ENCODE measurements at regions not wholly inside any gene's neighbourhood (a gene's known extent, or its start where the extent isn't known, plus 50 kb on each side); places are given as distances from the start of the nearest gene placed in this dataset.

GRCh38 chr5:68766952-68767464 is 326.8 kb upstream of the SLC30A5 start:
- DNase-seq, result no peak

DNA sequence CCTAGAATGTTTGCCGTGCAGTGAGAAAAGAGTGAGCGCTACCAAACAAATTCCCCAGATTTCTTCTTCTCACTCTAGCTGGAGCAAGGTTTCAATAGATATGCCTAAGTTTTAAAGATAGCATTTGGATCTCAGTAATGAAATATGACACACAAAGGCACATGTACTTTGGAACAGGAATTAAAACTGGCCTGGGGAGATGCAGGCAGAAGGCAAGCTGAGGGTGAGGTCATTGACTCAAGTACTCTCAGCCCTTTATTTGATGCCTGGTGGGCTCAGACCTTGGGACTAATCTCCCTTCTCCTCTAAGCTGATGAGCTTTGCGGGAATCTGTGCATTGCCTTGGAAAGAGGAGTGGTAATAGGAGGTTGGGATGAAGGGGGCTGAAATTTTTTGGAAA is 323.3 kb upstream of the SLC30A5 start:
- no peak for DNase-seq

GRCh38 chr5:68771221-68771620 is 322.6 kb upstream of the SLC30A5 start:
- no peak for DNase-seq

GRCh38 chr5:68771732-68772131 is 322.1 kb upstream of the SLC30A5 start:
- DNase-seq, result no peak

DNA sequence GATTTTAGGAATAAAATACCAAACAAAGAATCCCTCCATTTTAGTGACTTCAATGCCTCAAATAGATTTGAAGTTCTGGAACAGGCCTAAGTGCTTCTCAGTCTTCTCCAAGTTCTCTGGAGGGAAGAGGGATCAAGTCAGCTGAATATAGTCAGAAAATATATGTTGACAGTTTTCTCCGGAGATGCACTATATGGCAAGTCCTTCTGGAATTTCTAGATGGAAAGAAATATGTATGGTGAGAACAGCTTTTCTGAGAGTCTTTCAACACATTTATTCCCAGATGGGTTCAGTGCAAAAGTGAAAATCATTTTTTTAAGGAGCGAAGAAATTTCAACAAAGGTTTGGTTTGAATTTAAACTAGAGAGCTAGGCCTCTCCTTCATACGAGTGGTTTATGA is 317.4 kb upstream of the SLC30A5 start:
- DNase-seq, result no peak

- no peak for DNase-seq
Measured at GRCh38 chr5:68777135-68777534, 316.7 kb upstream of the SLC30A5 start.

- no peak for DNase-seq
Measured at GRCh38 chr5:68778484-68778883, 315.3 kb upstream of the SLC30A5 start.

GRCh38 chr5:68780299-68780955 is 313.4 kb upstream of the SLC30A5 start:
- no peak for DNase-seq

DNA sequence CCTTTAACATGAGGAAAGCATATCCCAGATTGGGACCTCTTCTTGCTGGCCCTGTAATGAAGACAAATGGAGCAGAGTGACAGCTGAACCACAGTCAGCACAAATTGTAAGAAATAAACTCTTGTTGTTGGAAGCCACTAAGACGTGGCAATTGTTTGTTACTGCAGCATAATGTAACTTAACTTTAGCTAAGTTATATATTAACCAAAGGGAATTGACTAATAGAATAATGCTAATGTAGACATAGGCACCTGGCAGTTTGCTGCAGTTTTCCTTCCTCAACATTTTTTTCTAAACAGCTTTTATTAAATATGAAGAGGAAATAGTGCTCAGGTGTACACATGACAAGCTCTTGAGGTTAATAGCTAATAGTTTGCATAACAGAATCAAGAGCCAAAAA is 300.7 kb upstream of the SLC30A5 start:
- DNase-seq, result no peak

GRCh38 chr5:68793993-68794392 is 299.8 kb upstream of the SLC30A5 start:
- no peak for DNase-seq

DNA sequence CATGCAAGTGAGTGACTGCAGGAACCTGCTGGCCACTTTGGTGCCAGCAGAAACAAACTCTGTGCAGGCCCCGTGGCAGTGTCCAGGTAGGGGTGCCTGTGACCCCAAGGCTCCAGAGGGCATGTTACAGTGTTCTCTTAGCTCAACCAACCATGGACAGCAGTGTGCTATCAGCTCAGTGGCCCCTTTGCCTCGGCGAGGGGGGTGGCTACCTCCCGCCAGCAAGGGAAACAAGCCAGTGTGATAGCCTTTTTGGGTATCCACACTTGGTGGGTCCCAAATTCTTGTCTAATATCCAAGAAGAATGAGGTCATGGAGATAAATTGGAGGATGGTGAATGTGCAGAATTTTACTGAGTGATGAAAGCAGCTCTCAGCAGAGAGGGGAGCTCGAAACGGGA is 298.6 kb upstream of the SLC30A5 start:
- DNase-seq, result no peak

GRCh38 chr5:68798877-68799843 is 294.7 kb upstream of the SLC30A5 start:
- DNase-seq, result no peak

GRCh38 chr5:68802430-68802829 is 291.4 kb upstream of the SLC30A5 start:
- DNase-seq, result no peak

DNA sequence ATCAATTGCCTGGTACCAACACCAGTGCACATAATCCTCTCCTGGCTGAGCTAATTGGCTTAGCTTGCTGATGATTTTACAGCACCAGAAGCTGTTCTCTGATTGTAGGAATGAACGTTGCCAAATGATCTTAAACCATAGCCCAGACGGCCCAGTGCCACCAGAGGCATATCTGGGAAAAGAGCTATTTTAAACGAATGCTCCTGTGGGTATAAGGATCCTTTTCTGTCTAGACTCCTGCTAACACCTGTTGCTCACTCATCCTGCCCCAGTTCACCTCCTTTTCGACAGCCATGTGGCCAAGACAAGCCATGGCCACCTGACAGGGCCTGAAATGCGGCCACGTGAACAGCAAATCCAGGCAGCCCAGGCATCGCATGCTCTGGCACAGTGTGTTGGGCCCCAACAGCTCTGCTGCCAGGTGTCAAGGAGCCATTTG is 289.9 kb upstream of the SLC30A5 start:
- no peak for DNase-seq

- DNase-seq, result no peak
Measured at GRCh38 chr5:68804343-68804742, 289.5 kb upstream of the SLC30A5 start.

GRCh38 chr5:68805444-68805843 is 288.4 kb upstream of the SLC30A5 start:
- DNase-seq, result no peak

GRCh38 chr5:68817632-68818031 is 276.2 kb upstream of the SLC30A5 start:
- DNase-seq, result no peak

DNA sequence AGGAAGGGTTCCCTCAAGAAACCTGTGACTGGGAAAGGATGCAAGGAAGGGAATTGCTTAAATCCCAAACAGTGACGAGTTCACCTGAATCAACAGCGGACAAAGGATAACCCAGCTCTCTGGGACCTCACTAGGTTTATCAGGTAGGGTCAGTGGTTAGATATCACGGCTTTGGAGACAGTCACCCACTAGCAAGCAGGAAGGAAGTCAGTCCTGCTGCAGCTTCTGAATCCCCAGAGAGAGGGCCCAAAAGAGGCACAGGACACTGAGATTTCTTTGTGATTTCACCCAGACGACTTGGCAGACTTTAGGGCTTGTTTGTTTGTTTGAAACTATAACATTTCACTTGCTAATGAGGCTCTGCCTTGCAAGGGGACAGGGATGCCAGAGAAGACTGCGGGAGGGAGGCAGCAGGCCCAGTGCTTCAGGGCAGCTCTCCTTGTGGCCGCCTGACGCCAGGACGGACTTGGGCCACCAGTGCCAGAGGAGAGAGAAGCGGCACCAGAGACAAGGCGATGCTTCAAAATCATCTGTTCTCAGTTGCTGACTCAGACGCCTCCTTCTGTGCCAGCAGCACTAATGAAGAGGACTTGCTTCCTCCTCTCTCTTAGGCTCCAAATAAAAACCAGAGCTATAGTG is 275.6 kb upstream of the SLC30A5 start:
- no peak for DNase-seq

DNA sequence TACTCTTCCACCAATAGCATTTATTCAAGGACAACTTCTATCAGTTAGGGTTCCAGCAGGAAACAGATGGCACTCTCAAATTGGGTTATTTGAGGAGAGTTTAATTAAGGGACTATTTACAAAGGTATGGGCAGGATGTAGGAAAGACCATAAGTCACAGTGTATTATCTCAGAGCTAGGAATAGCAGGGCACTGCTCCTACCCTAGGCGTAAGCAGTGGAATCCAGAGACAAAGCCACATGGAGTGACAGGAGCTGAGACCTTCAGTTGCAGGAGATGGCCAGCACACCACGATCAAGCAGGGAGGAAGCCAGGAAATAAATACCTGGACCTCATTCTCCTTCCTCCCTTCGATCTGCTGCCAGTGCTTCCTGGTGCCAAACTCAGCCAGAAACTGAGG is 274.9 kb upstream of the SLC30A5 start:
- no peak for DNase-seq

DNA sequence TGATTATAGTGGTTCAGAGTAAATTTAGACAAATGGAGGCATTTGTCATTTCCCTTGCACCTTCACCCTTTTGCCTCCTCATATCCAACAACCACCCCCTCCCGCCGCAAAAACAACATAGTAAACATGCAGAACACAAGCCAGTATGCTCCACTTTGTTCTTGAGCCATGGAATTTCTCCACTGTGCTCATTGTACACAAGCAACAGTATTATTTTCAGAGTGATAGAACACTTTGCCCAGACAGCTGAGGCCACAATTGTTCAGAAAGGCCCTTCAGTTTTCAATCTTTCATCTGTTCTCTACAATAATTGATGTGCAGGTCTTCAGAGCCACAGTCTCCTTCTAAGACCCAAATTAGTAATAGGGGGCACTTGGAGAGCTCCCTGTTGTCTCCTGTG is 272.8 kb upstream of the SLC30A5 start:
- no peak for DNase-seq

DNA sequence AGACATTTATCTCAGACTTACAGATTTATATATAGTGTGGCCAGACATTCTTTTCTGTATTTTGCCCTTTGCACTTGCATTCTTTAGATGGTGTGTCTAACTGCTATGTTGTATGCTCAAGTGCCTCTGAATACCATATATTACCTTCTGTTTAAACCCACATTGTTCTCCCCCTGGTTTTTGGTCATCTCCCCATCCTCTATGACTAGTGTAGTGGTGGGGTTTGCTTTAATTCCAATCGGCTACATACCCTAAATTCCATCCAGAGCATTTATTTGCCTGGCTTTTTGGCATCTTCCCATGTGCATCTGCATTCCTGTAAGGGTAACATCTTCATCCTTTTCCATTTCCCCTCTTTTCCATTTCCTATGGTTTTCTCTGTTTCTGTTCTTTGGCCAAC is 271.0 kb upstream of the SLC30A5 start:
- no peak for DNase-seq

- no peak for DNase-seq
Measured at GRCh38 chr5:68823301-68823700, 270.5 kb upstream of the SLC30A5 start.

DNA sequence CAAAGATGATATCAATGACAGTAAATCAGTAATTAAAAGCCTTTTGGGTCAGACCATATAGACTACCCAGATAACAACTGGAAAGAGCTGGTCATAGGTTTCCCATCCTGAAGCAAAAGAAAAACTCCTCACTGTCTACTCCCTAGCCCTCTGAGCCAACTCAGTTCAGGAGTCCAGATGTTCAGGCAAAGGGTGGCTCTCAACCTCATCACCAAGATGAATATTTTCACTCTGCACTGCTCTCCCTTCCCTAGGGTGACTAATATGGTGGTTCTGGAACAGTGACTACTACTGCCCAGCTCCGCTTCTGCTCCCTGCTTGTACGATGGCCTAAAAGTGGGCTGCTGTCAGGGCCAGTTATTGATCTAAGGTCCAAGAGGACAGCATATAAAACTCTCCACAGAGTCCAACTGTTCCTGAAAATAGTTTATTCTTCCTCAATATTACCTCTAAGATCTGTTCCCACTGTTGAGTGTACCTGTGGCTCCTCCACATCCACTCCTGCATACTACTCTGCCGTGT is 263.4 kb upstream of the SLC30A5 start:
- DNase-seq, result no peak
